ENCODE measurements at regions not wholly inside any gene's neighbourhood (a gene's known extent, or its start where the extent isn't known, plus 50 kb on each side); places are given as distances from the start of the nearest gene placed in this dataset.

DNA sequence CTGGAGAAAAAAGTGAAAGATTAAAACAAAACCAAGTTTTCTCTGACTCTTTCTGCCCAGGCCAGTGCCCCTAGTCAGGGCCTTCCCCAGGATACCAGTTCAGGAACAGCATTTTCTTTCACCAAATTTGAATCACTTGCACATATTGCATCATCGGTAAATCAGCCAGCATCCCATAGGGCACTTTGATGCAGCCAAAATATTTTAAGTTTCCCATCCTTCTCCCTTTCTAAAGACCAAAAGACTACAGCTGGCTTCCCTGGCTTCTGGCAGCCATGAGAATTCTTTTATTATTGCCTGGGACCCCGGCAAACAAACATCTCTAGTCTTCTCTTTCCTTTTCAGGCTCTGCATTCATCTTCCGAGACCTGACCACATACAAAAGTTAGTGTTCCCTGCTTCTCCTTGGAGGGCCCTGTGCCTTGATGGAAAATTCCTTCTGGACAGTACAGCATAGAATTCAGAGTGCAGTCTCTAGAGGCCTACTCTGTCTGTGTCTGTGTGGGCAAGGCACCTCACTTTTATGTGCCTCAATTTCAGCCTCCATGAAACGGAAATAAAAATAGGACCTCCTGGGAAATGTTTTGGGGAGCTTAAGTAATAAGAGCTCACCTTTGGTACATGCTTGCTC is 348.0 kb downstream of the VPS13C start:
- TF ChIP-seq FOXM1 (IDR thresholded peaks at IDR 0.05; ENCODE audit: low read depth), result no peak
- TF ChIP-seq FOXM1 (CRISPR knock-in tag; IDR thresholded peaks at IDR 0.05; ENCODE audit: low read depth), result no peak
- no peak for TF ChIP-seq E2F8 (IDR thresholded peaks at IDR 0.05; ENCODE audit: low read depth, partially characterized antibody)
- no peak for TF ChIP-seq TEAD4 (IDR thresholded peaks at IDR 0.05; ENCODE audit: low read length)
- no peak for TF ChIP-seq TEAD4 (CRISPR knock-in tag; IDR thresholded peaks at IDR 0.05; ENCODE audit: borderline replicate concordance)
- no peak for TF ChIP-seq ZNF174 (CRISPR knock-in tag; IDR thresholded peaks at IDR 0.05)
- TF ChIP-seq ZFP30 (CRISPR knock-in tag; IDR thresholded peaks at IDR 0.05; ENCODE audit: borderline replicate concordance), result no peak

All from K562 (cell line).